Upper lobe of left lung (tissue), 4 donors: ENCODE measurements at regions not wholly inside any gene's neighbourhood (a gene's known extent, or its start where the extent isn't known, plus 50 kb on each side); places are given as distances from the start of the nearest gene placed in this dataset.

Experiments
- CTCF ChIP-seq, 6 experiments: fragments of 450-650 bp in 4 of 6; fragments of 200-600 bp in 2 of 6; sonication (generic) in 2 of 6; IDR thresholded peaks; one replicate each; pipeline ENCODE4 v1.5.1; 2016 to 2019; ENCODE audit warnings: antibody characterized with exemption in 6 of 6
- EP300 ChIP-seq, 4 donors: sonication (generic); formaldehyde crosslinking; IDR thresholded peaks; one replicate each; pipeline ENCODE4 v1.5.1; 2017; ENCODE audit warnings: antibody characterized with exemption in 4 of 4, control low read depth in 2 of 4

DNA sequence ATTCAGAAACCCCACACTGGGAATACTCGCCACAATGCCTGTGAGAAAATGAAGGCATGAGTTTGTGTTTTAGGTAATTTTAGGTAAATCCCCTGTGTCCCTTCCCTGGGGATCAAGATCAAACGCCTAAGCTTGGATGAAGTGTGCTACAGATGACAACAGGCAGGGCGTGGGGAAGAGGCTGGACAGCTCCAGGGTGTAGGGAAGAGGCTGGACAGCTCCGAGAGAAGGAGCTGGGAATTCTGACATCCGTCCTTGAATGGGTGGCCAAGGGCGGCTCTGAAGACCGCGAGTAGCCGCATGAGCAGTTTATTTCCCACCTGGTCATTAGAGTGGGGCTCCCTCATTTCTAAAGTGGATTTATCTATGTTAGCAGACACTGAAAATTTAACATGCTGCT, 109.7 kb downstream of the RAMP3 start:
- TF ChIP-seq CTCF (IDR thresholded peaks at IDR 0.05): no peak
- TF ChIP-seq EP300 (IDR thresholded peaks at IDR 0.05): no peak
